RPMI7951 (cell line): ENCODE measurements at regions not wholly inside any gene's neighbourhood (a gene's known extent, or its start where the extent isn't known, plus 50 kb on each side); places are given as distances from the start of the nearest gene placed in this dataset.

Experiments
- DNase-seq: peaks from one replicate; pipeline ENCODE4 v3.0.0-alpha.2; 2012; ENCODE audit warnings: low read depth

DNA sequence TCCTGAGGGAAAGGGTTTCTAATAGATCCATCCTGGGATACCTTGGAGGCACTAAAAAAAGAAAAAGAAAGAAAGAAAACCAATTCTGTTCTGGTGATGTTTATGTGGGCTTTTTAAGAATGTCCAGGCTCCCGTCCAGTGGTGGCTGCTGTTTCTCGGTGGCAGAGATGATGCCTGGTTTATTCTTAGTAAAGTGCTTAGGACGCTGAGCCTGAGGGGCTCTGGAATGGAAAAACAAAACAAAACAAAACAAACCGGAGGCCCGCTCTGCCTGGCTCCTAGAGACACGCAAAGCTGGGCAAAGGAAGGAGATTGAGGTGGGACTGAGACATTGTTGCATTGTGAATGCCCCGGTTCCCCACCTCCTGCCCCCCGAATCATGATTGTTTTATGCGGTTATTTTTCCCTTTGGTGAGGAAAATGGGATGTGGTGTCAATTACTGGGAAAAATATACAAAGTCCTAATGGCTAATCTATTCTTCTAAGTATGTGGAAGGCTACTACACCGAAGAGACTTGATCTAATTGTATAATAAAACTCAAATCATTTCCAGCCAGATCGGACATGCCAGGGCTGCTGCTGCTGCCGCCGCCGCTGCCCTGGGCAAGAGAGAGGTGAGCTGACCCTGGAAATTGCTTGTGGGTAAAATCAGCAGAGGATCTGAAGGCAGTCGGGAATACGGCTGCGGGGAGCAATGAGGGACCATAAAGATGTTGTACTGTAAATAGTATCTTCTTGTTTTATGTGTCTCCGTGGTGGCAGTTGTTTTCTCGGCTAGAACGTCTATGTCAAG, 644.9 kb downstream of the CCDC171 start:
- no peak for DNase-seq

GRCh38 chr9:16198996-16199395, 646.2 kb downstream of the CCDC171 start:
- DNase-seq: no peak

GRCh38 chr9:16202221-16202620, 649.4 kb downstream of the CCDC171 start:
- DNase-seq: no peak

DNA sequence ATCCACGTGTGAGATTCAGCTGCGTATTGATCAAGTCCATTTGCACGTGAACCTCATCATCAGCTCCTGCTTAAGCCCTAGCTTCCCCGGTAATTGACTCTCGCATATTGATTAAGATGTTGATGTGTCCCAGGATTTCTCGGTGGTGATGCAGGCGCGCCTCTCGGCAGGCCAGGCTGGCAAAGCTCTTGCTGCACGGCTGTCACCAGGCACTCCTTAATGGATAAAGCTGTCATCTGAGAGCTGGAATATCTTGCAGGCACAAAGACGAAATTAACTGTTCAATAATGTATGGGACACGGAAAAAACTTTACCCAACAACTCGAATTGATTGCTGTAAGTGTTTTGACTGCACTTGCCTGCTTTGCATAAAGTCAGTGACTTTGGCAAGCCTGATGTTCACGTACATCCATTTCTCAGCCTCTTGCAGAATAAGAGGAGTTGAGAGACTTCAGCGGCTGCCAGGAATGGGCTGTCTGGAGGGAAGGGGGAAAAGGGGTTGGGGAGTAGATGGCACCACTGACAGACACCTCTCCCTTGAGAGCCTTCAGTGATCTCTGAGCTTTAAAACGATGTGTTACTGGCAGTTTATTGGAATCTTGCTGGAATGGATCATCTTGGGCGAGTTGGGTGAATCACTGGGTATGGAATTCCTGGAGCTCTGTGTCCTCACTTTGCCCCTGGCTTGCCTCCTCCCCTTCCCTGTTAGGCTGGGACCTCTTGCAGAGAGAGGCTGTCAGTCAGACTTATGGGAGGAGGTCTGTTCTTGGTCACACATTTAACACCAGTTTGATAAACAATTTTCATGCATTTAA, 650.3 kb downstream of the CCDC171 start:
- DNase-seq: peak; percentile 89

GRCh38 chr9:16203729-16204573, 651.1 kb downstream of the CCDC171 start:
- no peak for DNase-seq

- DNase-seq: no peak
These were observed 652.6 kb downstream of the CCDC171 start for GRCh38 chr9:16205455-16205854.

GRCh38 chr9:16206518-16206917, 653.7 kb downstream of the CCDC171 start:
- peak; percentile 21 for DNase-seq

- peak; percentile 74 for DNase-seq
These were observed 654.3 kb downstream of the CCDC171 start for GRCh38 chr9:16207161-16207560.

DNA sequence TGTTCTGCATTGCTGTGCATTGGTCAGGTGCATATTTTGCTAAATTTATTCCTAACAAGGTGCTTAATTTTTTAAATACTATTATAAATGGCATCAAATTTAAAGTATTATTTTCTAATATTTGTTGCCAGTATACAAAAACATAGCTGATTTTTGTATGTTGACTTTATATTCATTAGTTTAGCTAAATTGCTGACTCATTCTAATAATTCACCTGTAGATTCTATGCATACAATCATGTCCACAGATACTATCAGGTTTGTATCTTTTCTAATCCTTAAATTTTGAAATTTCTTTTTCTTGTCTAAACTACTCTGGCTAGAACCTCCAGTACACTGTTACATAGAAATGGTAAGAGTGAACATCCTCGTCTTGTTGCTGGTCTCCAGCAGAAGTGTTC, 657.6 kb downstream of the CCDC171 start:
- no peak for DNase-seq

- no peak for DNase-seq
These were observed 658.5 kb downstream of the BNC2 start for GRCh38 chr9:16211946-16212345.

DNA sequence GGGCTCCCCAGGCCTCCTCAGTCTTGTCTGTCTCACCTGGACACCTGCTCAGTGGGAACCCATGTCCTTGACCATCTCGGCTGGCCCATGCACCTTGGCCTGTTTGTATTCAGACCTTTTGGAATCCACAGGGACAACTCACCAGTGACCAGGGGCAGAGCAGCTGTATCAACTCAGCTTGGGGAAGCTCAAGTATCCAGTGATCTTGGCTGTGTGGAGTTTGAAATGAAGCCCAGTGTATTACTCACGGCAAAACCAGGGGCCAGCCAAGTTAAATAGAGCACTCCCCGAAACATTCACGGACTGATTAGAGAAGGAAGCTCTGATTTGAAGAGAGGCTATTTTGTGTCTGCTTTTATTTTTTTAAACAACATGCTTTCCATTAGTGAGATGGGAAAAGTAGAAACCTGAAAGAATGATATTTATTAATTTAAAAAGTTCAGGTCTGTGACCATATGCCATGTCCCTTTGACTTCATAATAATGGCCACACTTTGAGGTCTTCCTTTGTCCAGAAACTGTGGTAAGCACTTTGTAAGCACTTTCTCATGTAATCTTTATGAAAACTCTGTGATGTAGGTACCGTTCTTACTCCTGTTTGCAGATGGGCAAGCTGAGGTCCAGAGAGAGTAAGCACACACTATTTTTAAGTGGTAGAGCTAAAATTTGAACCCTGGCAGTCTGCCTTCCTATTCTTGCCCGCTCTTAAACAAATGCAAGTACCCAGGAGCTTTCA, 656.5 kb downstream of the BNC2 start:
- DNase-seq: peak; percentile 88

DNA sequence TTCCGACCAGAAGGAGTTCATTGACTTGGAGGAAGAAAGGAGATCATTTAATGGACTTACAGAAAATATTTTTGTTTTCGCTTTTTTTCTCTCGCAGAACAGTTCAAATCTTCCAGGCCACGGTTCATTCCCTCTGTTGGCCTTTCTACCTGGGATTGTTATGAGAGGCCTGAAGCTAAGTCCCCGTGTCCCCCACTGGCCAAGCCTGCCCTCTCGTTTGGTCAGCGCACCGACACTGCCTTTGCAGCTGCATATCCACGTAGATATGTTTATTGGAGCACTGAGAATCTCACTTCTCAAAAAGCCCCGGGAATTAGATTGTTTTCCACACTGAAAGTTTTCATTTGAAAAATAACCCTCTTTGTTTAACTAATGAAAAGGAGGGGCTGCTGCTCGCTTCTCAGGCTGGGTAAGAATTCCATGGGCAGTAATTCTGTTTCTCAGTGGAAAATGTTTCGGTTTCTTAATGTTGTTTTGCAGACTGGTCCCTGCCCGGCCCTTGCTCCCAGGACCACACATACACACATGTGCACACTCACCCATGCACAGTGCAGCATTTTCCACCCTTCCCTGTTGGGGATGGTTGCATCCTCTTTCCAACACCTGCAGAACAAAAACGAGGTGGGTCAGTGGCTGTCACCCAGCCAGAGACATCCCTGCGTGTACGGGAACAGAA, 655.7 kb downstream of the BNC2 start:
- DNase-seq: no peak

DNA sequence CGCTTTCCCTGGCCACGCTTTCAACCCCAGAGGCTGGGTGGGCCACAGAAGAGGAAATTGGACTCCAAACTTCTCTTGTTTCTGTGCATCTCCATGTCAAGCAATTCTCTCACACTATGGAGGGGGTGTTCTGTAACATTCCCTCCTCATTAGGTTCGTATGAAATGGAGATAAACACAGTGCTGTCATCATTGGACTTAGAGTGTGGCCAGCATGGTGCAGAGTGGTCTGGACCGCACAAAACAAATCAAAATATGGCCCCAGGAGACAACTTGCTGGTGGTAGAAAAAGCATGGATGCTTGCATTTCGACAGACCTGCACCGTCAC, 655.2 kb downstream of the BNC2 start:
- no peak for DNase-seq

- DNase-seq: no peak
These were observed 652.3 kb downstream of the BNC2 start for GRCh38 chr9:16217943-16218701.

DNA sequence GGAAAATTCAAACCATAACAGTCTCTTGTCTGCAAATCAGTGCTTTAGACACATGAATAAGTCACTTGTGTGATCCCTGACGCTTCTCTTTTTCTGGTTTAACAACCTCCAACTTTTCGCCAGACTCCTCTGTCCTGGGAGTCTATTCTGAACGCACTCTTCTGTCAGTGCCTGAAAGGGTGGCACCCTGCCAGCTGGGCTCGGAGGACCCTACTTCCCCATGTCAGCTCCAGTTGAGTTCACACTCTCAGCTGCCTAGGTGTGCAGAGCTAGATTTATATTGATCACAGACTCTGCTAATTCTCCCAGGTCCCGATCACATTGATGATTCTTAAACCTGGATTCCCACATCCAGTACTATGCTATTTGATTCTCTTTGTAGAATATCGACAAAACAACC, 649.1 kb downstream of the BNC2 start:
- no peak for DNase-seq

DNA sequence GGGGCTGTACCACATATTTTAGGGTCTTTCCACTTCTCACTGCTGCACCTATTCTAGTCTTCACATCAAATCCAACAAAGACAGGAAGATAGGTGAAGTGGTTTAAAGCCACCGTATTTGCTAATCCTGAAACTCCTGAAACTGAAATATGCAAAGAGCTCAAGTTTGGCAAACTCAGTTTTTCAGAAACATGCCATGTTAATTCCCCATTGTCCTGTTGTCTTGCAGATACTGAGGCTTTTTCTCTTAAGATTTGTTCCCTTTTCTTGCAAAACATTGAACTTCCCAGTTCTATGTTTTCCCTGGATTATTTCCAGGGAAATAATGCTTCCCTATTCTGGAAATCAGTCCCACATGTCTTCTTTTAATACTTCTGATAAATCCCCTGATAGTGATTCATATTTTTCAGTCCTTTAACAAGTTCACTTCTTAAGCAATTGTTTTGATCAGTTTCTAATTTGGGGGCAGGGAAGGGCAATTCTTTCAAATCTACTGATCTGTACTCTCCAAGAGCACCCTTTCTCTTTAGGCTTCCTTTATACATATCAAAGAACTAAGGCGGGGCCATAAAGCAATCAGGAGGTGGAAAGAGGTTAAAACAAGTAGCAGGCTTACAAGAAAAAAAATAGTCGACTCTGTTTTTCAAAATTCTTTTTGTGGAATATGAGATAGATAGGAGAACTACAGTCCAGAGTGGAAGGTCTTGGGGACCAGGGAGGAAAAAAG, 648.5 kb downstream of the BNC2 start:
- DNase-seq: no peak

- DNase-seq: no peak
These were observed 647.2 kb downstream of the BNC2 start for GRCh38 chr9:16223074-16223871.

DNA sequence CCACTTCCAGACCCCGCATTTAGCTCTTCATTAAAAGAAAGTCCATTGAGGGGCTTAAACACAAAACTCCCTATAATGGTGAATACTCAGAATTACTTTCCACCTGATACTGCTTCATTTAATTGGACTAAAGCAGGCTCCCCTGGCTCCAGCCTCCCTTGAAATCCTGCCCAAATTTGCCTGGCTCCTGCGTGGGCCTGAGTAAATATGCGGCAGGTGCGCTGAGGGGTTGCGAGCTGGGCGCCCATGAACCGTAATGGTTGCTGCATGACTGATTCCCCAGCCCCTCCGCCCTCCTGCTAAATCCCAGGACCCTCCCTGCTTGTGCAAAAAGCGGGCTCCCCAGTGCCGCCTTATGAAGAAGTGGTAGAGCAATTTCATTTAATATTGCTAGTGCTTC, 639.7 kb downstream of the BNC2 start:
- DNase-seq: no peak

DNA sequence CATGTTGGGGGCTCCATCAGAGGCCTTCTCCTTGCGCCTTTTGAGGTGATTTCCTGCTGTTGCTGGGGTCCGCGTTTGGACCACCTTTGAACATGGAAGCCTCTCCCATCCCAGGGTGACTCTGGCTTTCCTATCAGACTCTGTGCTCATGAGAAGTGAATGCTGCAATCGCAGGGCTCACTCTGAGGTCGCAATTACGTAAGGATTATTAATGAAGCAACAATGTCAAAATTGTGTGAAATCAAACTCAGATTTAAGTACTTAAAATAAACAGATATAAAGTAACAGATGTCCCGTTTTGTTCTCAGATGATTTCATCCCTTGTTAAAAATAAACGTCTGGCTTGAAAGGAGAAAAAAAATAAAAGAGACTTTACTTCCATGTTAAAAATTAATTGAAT, 634.2 kb downstream of the BNC2 start:
- DNase-seq: no peak
